Activated T-cell treated with anti-CD3 and anti-CD28 coated beads, Interleukin-2, amount 50 U/mL, for 1 hour (primary cell): ENCODE measurements at regions not wholly inside any gene's neighbourhood (a gene's known extent, or its start where the extent isn't known, plus 50 kb on each side); places are given as distances from the start of the nearest gene placed in this dataset.

Source experiments
- DNase-seq: peaks from one replicate; pipeline ENCODE4 v3.0.0-alpha.2; 2020

DNA sequence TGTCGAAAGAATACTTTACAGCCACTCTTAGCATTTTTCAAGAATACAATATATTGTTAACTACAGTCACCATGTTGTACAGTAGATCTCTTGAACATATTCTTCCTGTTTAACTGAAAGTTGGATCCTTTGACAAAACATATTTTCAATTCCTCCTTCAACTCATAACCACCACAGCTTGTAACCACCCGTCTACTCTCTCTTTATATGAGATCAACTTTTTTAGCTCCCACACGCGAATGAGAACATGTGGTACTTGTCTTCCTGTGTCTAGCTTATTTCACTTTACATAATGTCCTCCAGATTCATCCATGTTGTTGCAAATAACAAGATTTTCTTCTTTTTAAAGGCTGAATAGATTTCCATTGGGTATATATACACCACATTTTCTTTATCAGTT lies 338.3 kb upstream of the IGFBP7 start:
- no peak for DNase-seq

DNA sequence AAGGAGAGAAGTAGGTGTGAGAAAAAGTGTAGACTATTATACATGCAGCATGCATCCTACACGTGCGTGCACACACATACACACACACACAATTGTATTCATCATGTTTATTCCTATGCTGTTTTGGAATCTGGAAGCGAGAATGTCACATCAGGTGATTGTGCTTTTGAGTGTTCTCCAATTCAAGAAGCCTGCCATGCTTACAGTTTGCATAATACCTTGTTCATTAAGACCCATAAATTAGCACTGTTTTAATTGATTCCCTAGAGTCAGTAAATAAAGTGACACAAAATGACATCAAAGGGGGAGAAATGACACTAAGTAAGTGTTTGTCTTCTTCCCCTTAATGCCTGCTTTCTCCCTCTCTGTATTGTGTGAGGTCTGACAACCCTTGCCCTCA lies 336.1 kb upstream of the IGFBP7 start:
- DNase-seq, result no peak

DNA sequence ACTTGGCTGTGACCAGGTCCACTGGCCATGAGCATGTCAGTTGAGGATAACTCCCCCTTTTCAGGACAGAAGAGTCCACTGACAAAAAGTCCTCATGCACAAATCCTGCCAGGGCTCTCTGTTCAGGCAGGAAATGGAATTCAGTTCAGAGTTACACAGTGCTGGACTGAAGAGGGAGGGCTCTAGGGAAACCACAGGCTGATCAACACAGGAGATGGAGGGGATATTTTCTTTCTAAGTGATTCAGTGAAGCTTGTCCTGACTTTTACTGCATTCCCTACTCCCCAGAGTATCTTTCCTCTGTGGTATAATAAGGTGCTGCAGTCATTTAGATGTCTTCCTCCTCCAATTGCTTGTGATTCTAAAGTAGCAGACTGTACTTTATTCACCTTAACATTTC lies 335.5 kb upstream of the IGFBP7 start:
- no peak for DNase-seq

DNA sequence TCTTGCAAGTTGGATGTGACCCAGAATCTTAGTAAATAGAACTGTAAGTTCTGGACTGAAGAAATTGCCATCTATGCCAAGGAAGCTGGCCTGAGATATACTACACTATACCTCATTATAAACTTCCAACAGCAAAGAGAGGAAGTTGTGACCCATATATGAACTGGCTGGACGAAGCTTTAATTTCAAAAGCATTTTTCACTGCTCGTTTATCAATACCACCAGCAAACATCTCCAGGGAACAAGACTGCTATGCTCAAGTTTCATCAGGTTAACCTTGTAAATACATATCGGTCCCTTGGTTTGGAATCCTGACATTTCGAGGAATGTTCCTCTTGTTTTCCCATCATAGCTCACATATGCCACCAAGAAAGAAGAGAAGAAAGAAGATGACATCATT lies 334.5 kb upstream of the IGFBP7 start:
- DNase-seq, result no peak

DNA sequence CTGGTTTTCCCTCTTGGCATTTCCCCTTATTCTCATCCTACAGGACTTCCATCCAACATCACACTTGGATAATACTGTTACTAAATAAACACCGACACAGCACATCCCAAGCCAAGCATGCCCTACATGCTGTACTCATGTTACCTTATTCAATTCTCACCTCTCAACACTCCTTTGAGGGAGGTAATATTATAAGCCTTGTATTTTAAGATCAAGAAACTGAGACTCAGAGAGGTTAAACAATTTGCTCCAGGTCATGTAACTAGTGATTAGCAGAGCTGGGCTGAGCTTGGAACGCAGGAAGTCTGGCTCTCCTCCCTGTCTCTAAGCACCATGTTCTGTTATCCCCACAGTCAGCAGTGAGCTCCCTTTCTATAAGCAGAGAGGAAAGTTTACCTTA lies 333.6 kb upstream of the IGFBP7 start:
- DNase-seq, result no peak

DNA sequence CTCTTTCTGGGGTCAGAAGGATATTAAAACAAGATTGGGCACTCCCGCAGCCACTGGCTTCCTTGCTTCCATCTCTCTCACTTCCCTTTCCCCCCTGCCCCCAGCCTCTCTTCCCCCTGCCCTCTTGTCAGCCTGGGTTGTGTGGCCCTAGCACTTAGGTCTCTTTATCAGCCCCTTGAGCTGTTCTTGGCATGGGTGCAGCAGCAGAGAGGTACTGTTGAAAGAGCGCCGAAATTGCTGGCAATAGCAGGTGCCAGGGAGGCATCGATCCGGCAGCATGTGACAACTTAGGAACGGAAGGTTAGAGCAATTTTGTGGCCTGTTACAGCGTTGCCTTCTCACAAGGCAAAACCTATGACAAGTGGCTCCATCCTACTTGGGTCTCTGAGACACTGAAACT lies 333.1 kb upstream of the IGFBP7 start:
- DNase-seq, result no peak

DNA sequence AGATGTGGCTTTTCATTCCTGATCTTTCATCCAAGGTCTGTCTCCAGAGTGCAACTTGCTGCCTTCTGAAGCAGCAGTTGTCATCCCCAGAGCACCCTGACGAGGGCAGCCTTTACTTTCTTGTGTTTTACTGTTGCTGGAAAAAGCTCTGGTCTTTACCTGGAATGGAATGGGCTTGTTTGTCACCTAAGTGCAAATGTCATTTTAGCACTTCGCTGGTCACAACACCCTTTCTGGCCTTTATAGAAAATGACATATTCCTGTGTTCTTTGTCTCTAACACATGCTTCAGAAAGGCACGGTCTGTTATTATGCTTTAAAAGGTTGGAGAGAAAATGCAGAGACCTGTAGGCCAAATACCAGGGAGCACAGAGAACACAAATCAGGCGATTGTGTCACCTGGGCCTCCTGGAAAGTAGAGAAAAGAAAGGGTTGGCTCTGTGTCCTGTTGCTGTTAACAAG lies 332.7 kb upstream of the IGFBP7 start:
- no peak for DNase-seq

DNA sequence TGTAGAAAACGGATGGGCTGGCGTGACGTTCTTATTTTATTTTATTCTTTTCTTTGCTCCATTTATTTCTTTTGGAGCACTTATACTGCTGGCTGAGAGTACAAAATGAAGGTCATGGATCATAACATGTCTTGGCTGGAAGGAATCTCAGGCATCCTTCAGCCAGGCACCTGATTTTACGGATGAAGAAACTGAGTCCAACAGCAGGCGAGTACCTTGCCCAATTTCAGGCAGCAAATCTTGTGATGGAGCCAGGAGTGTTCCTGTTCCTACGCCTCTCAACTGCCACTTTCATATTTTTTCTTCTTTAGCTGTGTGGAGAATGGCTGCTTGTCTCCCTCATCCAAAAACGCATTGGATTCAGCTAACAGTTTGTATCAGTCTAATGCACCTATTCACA lies 332.1 kb upstream of the IGFBP7 start:
- no peak for DNase-seq

DNA sequence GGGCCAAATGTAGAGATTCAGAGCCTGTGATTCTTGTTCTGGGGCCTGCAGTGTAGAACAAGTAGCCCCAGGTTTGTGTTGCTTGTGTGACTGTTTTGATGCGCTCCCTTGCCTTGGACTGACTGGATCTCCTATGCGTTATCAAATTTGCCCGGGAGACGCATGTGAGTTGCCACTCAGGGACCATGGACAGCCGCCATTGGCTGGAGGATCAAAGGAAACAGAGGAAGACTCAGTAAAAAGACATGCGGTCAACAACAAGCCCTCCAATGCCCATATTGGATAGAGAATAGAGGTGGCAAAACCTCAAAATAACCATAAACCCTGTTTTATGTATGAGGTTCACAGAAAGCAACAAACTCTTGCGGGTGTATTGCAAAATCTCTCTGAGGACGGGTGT lies 327.5 kb upstream of the IGFBP7 start:
- DNase-seq, result no peak

DNA sequence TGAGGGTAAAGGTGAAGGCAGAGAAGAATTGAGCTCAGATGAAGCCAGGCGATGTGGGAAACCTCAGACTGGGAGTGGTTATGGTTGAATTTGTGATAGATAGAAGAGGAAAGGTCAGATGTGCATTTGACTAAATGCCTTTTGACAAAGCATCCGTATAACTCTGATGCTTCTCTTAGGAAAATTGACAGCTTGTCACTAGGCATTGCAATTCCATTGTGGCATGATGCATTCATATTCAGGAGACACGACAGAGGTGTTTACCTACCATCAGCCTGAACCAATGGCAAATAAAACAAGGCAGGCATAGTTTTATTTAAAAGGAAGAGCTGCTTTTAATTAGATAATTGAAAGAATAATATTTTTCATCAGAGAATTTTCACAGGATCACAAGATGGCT lies 325.1 kb upstream of the IGFBP7 start:
- DNase-seq, result no peak

DNA sequence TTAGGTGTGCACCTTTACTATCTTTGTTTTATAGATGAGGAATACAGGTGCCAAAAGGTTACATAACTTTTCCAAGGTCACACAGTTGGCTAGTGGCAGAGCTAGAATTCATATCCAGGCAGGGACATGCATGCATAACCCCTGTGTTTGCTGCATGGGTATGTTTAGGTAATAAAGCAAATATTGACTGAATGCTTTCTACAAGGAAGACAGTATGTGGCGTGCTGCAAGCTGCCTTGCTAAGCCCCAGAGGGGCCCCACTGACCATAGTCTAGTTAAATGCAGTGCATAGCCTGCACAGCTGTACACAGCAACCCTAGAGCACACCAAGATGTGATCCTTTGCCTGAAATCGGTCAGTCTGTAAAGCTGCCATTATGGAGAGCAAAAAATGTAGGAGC lies 320.5 kb upstream of the IGFBP7 start:
- no peak for DNase-seq

DNA sequence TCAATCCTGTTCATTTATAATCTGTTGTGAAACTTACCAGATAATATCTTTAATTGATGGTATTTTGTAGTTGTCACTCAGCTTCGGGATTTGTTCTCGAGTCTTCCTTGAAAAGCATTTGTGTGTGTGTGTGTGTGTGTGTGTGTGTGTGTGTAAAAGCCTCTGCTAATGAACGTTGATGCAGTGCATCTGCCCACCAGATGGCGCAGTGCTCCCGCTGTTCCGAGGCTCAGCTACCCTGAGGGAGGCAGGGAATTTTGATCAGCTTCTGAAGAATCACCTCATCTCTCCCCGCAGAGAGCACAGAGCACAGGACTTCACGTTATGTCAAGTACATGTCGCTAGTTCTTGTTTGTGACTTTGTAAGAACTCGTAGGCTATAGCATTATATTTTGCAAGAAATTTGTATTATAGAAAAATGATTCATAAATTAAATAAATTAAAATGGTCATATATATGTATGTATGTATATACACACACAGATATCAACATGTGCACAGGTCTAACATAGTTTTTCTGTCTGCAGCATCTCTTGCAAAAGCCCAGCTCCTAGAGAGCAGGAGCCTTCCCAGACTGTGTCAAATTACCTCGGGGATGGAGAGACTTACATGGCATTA lies 316.7 kb upstream of the IGFBP7 start:
- no peak for DNase-seq

DNA sequence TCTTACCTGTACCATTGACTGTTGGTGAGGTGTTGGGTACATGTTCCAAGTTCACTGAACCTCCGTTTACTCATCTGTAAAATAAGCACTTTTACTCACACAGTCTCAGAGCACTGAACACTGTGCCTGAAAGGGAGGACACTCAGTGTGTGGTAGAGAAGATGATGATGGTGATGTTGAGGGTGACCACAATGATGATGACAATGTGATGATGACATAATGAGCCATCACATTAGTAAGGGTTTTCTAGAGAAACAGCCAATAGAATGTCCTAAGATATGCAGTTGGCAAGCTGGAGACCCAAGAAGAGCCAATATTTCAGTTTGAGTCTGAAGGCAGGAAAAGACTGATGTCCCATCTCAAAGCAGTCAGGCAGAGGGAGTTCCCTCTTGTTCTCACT lies 315.4 kb upstream of the IGFBP7 start:
- no peak for DNase-seq

DNA sequence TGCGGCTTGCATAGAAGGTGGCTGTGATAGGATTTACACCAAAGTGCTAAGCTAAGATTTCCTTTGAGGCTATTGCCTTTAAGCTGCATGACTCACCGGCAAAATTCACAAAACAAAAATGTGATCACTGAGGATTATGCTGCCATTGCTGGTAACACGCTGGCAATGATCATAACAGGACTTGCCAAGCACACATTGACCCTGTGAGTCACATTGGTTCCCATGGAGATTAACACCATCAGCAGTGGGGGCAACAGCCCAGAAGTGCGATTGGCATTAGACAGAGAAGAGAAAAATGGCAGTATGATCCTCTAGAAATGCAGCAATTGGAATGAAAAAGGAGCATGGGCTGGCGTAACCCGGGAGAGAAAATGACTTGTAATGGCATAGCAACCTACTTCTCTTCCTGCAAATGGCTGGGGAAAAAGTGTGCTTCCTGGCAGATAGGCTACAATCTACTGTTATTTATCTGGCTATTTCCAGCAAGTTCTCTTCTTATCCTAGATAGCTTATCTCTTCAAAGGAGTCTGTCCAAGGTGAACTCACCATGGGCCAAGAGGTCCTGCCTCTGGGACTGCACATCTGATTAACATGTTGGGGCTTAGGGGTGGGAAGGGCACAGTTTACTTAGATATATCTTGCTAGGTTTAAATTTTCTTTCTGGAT lies 314.2 kb upstream of the IGFBP7 start:
- no peak for DNase-seq

DNA sequence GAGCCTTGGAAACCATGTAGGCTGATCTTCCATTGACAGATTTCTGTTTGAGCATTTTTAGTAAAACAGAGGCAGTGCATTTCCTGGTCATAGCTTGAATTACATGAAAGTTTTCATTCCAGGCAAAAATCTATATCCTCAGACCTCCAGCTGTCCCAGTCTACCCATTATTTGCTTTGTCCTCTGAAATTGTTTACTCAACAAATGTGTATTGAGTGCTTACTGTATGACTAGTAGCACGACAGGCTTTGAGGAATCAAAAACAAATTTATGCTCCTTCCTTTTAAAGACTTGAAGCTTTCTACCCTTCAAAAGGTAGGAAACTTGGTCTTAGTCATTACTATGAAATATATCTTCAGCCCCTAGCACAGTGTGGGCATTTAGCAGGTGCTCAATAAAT lies 307.9 kb upstream of the IGFBP7 start:
- no peak for DNase-seq

DNA sequence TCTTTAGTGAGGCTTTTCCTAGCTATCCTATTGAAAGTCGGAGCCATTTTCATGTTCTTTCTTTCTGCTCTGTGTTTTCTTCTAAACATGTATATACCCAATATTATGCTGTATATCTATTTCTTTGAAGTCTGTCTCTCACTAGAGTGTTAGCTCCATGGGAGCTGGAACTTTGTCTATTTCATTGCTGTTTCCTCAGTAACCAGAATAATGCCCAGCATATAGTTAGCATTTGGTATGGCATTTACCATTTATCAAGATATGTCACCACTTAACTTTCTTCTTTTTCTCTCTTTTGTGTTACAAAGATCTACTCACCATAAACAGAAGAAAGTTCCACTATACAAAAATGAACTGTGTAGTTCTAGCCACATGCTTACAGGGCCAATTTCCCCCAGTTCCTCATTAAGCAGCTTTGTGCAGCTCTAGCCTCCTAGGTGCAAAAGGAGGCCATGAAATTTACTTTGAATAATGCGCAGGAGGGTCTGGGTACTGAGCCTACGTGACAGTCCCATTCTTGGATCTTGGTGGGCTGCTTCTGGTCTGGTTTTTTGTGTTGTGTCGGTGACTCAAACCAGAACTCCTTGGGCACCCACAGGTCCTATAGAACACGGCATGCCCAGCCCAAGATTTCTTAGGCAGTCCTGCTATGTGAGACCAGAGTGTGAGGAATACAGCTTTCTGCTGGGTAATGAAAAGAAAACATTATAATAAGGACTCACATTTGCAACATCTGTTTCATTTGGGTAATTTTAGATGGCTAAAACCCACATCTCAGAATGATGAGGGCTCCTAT lies 302.3 kb upstream of the IGFBP7 start:
- DNase-seq, result no peak

DNA sequence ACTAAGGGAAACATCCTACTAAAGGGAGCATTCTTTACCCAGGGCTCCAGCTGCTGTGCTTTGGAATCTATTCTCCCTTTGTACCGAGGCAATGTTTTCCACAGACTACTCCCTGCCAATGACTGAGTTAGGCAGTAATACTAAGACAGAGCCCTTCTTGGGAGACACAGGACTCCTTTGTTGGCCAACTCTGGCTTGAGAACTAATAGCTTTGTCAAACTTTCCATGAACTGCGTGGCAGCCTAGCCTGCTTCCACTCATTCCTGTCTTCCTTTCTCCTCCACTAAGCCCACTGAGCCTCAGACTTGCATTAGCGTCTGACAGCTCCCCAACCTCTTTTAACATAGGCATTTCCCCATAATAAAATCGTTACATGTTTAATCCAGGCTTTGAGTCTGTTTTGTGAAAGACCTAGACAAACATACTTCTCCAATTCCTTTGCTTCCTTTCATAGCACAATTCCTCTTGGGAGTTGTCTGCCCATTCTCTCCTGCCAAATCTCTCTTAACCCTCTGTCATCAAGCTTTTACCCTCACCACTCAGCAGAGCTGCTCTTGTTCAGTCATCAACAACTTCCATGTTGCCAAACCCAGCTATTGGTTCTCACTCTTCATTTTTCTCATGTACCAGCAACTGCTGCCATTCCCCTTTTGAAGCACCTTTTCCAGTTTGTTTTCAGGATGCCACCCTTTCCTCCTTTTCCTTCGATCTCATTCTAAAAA lies 300.3 kb upstream of the IGFBP7 start:
- no peak for DNase-seq

DNA sequence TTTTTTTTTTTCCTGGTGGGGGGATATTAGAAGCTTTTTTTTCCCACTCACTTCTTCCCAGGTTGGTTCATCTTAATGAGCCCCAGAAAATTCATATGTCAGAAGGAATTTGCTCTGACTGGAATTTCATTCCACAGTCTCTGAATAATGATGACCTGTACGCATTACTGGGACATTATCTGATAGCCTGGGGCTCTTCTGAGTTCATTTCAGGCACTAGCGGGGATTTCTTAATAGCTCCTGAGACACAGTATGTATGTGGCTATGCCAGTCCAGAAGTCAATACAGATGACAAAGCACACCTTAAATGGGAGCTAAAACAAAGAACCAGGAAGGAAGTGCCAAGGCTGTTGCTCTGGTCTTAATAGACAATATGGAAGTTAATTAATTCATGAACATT lies 295.2 kb upstream of the IGFBP7 start:
- DNase-seq, result no peak

DNA sequence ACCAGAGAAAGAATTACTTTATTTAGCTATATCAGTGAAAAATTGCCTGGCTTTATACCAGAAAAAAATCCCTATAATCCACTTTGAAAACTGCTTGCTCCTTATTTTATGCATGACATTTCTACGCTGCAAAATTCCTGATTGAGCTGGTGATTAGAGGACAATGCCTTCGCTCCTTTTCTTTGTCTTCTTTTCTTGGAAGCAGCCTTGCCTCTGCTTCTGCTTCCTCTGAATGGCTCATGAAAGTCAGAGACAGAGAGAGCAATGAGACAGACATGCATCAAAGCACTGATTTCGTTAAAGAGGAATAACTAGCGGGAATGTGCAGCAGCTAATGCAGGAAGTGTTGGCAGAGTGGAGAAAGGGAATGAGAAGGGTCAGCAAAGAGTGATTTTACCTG lies 294.3 kb upstream of the IGFBP7 start:
- DNase-seq, result no peak

DNA sequence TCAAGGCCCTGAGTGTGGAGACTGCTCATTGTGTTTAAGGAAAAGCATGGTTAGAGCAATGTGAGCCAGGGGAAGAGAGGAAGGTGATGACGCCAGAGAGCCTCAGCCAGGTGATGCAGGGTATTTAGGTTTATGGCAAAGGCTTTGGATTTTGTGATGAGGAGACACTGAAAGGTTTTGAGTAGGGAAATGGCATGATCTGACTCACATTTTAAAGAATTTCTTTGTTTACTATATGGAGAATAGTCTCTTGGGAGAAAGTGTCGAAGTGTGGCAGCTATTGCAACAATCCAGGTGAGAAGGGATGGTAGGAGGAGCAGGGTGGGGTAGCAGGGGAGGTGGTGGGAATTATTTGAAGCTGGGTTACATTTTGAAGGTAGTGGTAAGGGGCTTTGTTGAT lies 293.4 kb upstream of the IGFBP7 start:
- DNase-seq, result no peak

DNA sequence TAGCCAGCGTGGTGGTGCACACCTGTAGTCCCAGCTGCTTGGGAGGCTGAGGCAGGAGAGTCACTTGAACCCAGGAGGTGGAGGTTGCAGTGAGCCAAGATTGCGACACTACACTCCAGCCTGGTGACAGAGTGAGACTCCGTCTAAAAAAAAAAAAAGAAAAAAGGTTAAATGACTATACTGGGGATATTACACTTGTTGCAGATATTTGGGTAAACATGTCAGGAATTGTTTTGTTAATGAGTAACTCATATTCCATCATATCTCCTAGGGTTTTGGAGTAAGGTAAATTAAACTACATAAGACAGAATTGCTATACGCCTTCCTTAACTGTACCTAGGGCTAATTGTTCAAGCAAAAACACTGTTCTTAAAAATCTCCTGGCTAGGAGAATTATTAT lies 291.4 kb upstream of the IGFBP7 start:
- no peak for DNase-seq

DNA sequence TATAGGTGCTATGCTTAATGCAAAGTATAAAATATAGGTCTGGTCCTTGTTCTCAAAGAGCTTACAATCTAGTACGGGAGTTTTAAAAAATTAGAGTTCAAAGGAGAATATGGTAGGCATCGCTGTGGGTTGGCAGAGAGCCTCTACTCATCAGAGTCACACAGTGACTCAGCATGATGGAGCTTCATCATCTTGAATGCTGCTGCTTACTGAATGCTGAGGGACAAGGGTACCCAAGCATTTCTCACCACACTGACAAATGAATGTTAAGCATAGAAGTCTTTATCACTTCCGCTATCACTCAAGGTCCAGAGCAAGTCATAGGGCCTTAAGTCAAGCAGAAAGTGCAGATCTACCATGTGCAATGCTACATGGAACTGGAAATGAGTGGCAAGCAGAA lies 268.6 kb upstream of the IGFBP7 start:
- no peak for DNase-seq

DNA sequence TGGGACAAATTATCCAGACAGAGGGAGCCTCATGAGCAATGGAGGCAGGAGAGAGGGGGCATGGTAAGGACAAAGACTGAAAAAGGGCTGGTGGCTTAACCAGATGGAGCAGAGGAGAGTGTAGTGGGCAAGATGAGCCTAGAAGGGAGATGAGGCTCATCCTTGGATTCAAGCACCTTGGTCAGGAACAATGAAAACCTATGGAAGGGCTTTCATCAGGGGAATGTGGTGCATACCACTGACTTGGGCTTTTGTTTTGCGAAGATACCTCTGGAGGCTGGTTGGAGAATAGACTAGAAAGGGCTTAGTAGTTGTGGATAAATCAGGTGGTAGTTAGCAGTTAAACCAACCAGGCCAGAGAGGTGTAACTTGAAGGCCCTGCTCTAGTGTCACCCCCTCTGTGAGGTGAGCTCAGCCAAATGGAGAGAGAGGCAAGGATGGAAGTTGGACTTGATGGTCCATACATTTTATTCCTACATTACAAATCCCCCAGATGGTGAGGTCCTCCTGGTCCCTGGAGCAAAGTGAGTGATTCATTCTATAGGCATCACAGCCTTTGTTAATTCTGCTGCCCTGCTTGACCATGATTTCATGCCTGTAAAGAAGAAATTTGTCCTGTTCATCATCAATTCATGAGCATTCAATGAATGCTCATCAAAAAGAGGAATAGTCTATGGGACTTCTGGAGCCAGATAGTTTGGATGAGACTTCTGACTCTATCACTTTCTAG lies 264.8 kb upstream of the IGFBP7 start:
- DNase-seq, result no peak
